ENCODE measurements at regions not wholly inside any gene's neighbourhood (a gene's known extent, or its start where the extent isn't known, plus 50 kb on each side); places are given as distances from the start of the nearest gene placed in this dataset.

DNA sequence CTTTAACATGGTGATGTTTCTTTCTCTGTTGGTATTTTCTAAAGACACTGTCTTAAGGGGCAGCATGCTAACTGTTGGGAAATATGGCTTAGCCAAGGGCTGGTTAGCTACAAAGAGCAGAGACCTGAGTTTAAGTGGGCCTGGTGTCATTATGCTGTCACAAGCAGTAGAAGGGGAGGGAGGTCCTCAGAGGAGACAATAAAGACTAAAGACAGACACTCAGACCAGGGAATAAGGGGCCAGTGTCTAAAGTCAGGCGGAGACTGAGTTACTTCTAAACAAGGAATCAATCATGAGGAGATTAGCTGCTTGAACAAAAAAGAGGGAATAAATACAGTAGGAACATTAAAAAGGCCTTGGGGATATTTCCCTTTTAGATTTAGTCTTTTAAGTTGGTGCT, 142.7 kb upstream of the DPPA4 start:
- CTCF ChIA-PET (ENCODE audit: low intra/inter-chr PET ratio), result no interaction called here
- POLR2A ChIA-PET, result no interaction called here
- Histone ChIP-seq H3K4me3 (no peak overlapping the region), H3K27me3 (ENCODE audit: control insufficient read depth in 2 of 2, insufficient read depth in 2 of 2, low read length in 2 of 2) (no peaks in the 10 kb centered on the region), H3K27ac (ENCODE audit: extremely low read depth, low read depth, low read length) (no peak overlapping the region), H2AFZ (ENCODE audit: low read depth, low read length) (no peak overlapping the region), H3K9me1 (ENCODE audit: control insufficient read depth, insufficient read depth, low read length) (no peaks in the 10 kb centered on the region), H4K20me1 (replicated peaks; ENCODE audit: control insufficient read depth, insufficient read depth, low read length) (no peaks in the 10 kb centered on the region), H3K4me1 (replicated peaks in 1 of 2; ENCODE audit: control insufficient read depth in 2 of 2, insufficient read depth in 2 of 2, low read length in 2 of 2) (no peaks in the 10 kb centered on the region), H3K4me2 (ENCODE audit: insufficient read depth, low read length) (no peak overlapping the region), H3K9me3 (replicated peaks; ENCODE audit: control insufficient read depth, insufficient read depth, low read depth, low read length) (no peaks in the 10 kb centered on the region), H3K36me3 (ENCODE audit: control insufficient read depth, insufficient read depth, low read length) (no peaks in the 10 kb centered on the region), H3K9ac (ENCODE audit: insufficient read depth in 1 of 2, low read depth in 2 of 2, low read length in 2 of 2) (no peak overlapping the region), H3K79me2 (ENCODE audit: control insufficient read depth, insufficient read depth, low read length) (no peaks in the 10 kb centered on the region)
- FAIRE-seq (no peak), DNase-seq (ENCODE audit: extremely low read depth in 1 of 4, low spot score in 3 of 4) (no peak), ATAC-seq (no peak)
- in situ Hi-C loops (cut with MboI) (no loop called here), intact Hi-C loops (cut with micrococcal nuclease) (no loop called here)
- TF ChIP-seq TEAD4 (IDR thresholded peaks at IDR 0.05; ENCODE audit: low read length) (no peak), TEAD4 (CRISPR knock-in tag; IDR thresholded peaks at IDR 0.05; ENCODE audit: borderline replicate concordance) (no peak), HMG20A (CRISPR knock-in tag; conservative IDR thresholded peaks at IDR 0.05) (no peak), BDP1 (IDR thresholded peaks at IDR 0.05; ENCODE audit: insufficient read depth, insufficient read length) (no peak), ZNF764 (CRISPR knock-in tag; IDR thresholded peaks at IDR 0.05; ENCODE audit: low read depth) (no peak), CHCHD3 (CRISPR knock-in tag; IDR thresholded peaks at IDR 0.05) (no peak), SETDB1 (IDR thresholded peaks at IDR 0.05; ENCODE audit: low read length) (no peak), HDAC1 (IDR thresholded peaks at IDR 0.05) (no peak), JUN (IDR thresholded peaks at IDR 0.05; ENCODE audit: borderline replicate concordance, low read depth, low read length) (no peak), JUN (CRISPR knock-in tag; IDR thresholded peaks at IDR 0.05; ENCODE audit: borderline replicate concordance) (no peak), ZNF316 (IDR thresholded peaks at IDR 0.05) (no peak), ESRRB (CRISPR knock-in tag; IDR thresholded peaks at IDR 0.05; ENCODE audit: borderline replicate concordance) (no peak), ZNF785 (CRISPR knock-in tag; IDR thresholded peaks at IDR 0.05) (no peak), KDM5B (IDR thresholded peaks at IDR 0.05; ENCODE audit: insufficient replicate concordance, low read depth, low read length) (no peak), POU5F1 (IDR thresholded peaks at IDR 0.05; ENCODE audit: borderline replicate concordance, low read depth, low read length, partially characterized antibody) (no peak), ARID1B (IDR thresholded peaks at IDR 0.05) (no peak)
- TF ChIP-seq, protein P1, sequence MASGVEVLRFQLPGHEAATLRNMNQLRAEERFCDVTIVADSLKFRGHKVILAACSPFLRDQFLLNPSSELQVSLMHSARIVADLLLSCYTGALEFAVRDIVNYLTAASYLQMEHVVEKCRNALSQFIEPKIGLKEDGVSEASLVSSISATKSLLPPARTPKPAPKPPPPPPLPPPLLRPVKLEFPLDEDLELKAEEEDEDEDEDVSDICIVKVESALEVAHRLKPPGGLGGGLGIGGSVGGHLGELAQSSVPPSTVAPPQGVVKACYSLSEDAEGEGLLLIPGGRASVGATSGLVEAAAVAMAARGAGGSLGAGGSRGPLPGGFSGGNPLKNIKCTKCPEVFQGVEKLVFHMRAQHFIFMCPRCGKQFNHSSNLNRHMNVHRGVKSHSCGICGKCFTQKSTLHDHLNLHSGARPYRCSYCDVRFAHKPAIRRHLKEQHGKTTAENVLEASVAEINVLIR (CRISPR knock-in tag; IDR thresholded peaks at IDR 0.05), result no peak
- TF ChIP-seq, protein P2, sequence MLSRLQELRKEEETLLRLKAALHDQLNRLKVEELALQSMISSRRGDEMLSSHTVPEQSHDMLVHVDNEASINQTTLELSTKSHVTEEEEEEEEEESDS (CRISPR knock-in tag; IDR thresholded peaks at IDR 0.05), result no peak
- TF ChIP-seq, protein P3, sequence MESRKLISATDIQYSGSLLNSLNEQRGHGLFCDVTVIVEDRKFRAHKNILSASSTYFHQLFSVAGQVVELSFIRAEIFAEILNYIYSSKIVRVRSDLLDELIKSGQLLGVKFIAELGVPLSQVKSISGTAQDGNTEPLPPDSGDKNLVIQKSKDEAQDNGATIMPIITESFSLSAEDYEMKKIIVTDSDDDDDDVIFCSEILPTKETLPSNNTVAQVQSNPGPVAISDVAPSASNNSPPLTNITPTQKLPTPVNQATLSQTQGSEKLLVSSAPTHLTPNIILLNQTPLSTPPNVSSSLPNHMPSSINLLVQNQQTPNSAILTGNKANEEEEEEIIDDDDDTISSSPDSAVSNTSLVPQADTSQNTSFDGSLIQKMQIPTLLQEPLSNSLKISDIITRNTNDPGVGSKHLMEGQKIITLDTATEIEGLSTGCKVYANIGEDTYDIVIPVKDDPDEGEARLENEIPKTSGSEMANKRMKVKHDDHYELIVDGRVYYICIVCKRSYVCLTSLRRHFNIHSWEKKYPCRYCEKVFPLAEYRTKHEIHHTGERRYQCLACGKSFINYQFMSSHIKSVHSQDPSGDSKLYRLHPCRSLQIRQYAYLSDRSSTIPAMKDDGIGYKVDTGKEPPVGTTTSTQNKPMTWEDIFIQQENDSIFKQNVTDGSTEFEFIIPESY (CRISPR knock-in tag; IDR thresholded peaks at IDR 0.05), result no peak
- TF ChIP-seq, protein P4, sequence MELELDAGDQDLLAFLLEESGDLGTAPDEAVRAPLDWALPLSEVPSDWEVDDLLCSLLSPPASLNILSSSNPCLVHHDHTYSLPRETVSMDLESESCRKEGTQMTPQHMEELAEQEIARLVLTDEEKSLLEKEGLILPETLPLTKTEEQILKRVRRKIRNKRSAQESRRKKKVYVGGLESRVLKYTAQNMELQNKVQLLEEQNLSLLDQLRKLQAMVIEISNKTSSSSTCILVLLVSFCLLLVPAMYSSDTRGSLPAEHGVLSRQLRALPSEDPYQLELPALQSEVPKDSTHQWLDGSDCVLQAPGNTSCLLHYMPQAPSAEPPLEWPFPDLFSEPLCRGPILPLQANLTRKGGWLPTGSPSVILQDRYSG (tag; conservative IDR thresholded peaks at IDR 0.05; ENCODE audit: low read depth), result no peak
- no TSS peak for BruUV-seq (replicated peaks)
- WGBS (ENCODE audit: insufficient coverage, low coverage, missing lambda C conversion rate), result 0% methylated on average over 1 of the region's 1 CpG

Data from K562 (cell line).